PC-9 (cell line): ENCODE measurements at regions not wholly inside any gene's neighbourhood (a gene's known extent, or its start where the extent isn't known, plus 50 kb on each side); places are given as distances from the start of the nearest gene placed in this dataset.

ENCODE experiments used
- BruUV-seq: library from RNA; stranded (reverse); fragments of 400-500 nt; replicated peaks from 2 replicates; lab custom pipeline; 2021; lab: Mats Ljungman, UMichigan
- CTCF ChIA-PET: fragments of 300-600 bp; sonication (Branson Sonifier 250); formaldehyde crosslinking; loops from one replicate; lab custom pipeline; 2022; ENCODE audit warnings: antibody characterized with exemption; lab: Charles Lee
- POLR2A ChIA-PET: fragments of 300-600 bp; sonication (Branson Sonifier 250); formaldehyde crosslinking; loops from one replicate; lab custom pipeline; 2022; ENCODE audit warnings: antibody characterized with exemption; ENCODE audit not compliant: unreplicated experiment; lab: Charles Lee
- DNase-seq, 2 experiments: peaks; one replicate each; pipeline versions ENCODE4 v3.0.0 to v3.0.0-alpha.2; 2015 to 2022; ENCODE audit warnings: mixed read lengths in 1 of 2
- H2AFZ ChIP-seq: fragments of 200-600 bp; sonication (generic); 2 replicates; pipeline ENCODE4 v1.8.1; 2017; ENCODE audit warnings: antibody characterized with exemption
- H3F3A ChIP-seq: fragments of 200-600 bp; sonication (generic); 2 replicates; pipeline ENCODE4 v1.8.1; 2017; ENCODE audit warnings: antibody characterized with exemption, mild to moderate bottlenecking, low read depth; ENCODE audit not compliant: insufficient read depth
- H3K27ac ChIP-seq: fragments of 200-600 bp; sonication (generic); 2 replicates; pipeline ENCODE4 v1.6.1; 2016; ENCODE audit warnings: mixed run types
- H3K27me3 ChIP-seq: fragments of 200-600 bp; sonication (generic); 2 replicates; pipeline ENCODE4 v1.6.1; 2016; ENCODE audit warnings: low read depth, mixed run types; ENCODE audit not compliant: insufficient read depth
- H3K36me3 ChIP-seq: fragments of 200-600 bp; sonication (generic); 2 replicates; pipeline ENCODE4 v1.6.1; 2016; ENCODE audit warnings: low read depth, mixed run types
- H3K4me1 ChIP-seq: fragments of 200-600 bp; sonication (generic); replicated peaks from 2 replicates; pipeline ENCODE4 v1.6.1; 2016; ENCODE audit warnings: mixed run types; ENCODE audit not compliant: insufficient read depth
- H3K4me2 ChIP-seq: fragments of 200-600 bp; sonication (generic); 2 replicates; pipeline ENCODE4 v1.6.1; 2017; ENCODE audit warnings: mixed run types
- H3K4me3 ChIP-seq: fragments of 200-600 bp; sonication (generic); 2 replicates; pipeline ENCODE4 v1.6.1; 2016; ENCODE audit warnings: mixed run types
- H3K79me2 ChIP-seq: fragments of 200-600 bp; sonication (generic); 2 replicates; pipeline ENCODE4 v1.6.1; 2017; ENCODE audit warnings: low read depth, mixed run types
- H3K9me2 ChIP-seq: fragments of 200-600 bp; sonication (generic); 2 replicates; pipeline ENCODE4 v1.8.1; 2017; ENCODE audit warnings: mild to moderate bottlenecking; ENCODE audit not compliant: insufficient read depth
- H3K9me3 ChIP-seq: fragments of 200-600 bp; sonication (generic); 2 replicates; pipeline ENCODE4 v1.8.1; 2016; ENCODE audit warnings: low read depth; ENCODE audit not compliant: insufficient read depth
- H4K20me1 ChIP-seq: fragments of 200-600 bp; sonication (generic); 2 replicates; pipeline ENCODE4 v1.8.1; 2017; ENCODE audit not compliant: insufficient read depth
- CTCF ChIP-seq: fragments of 200-600 bp; sonication (generic); conservative IDR thresholded peaks from 2 replicates; pipeline ENCODE4 v1.6.1; 2017; ENCODE audit warnings: mixed run types, antibody characterized with exemption, mild to moderate bottlenecking, moderate library complexity
- EZH2 ChIP-seq: fragments of 200-600 bp; sonication (generic); IDR thresholded peaks from 2 replicates; pipeline ENCODE4 v1.8.0; 2017; ENCODE audit warnings: antibody characterized with exemption, low read depth
- intact Hi-C: fragments of 100-400 bp; cut with micrococcal nuclease; formaldehyde crosslinking; loops from one replicate; pipeline ENCODE4 v1.10.0; 2022; ENCODE audit not compliant: unreplicated experiment

GRCh38 chr10:128642502-128642901 lies 516.3 kb upstream of the MKI67 start:
- Histone ChIP-seq H3K9me3 (no peaks in the 10 kb centered on the region), H3K9me2 (no peaks in the 10 kb centered on the region), H3K27me3 (no peaks in the 10 kb centered on the region), H3K79me2 (no peaks in the 10 kb centered on the region), H3K4me3 (no peak overlapping the region), H3K4me1 (no peaks in the 10 kb centered on the region), H4K20me1 (no peaks in the 10 kb centered on the region), H3F3A (no peaks in the 10 kb centered on the region), H3K4me2 (no peak overlapping the region), H2AFZ (no peak overlapping the region), H3K27ac (no peak overlapping the region), H3K36me3 (no peaks in the 10 kb centered on the region)
- TF ChIP-seq CTCF, result no peak
- TF ChIP-seq EZH2, result no peak
- DNase-seq, result no peak
- POLR2A ChIA-PET, result no interaction called here
- CTCF ChIA-PET, result no interaction called here
- BruUV-seq, result no TSS peak
- intact Hi-C loops, result no loop called here

GRCh38 chr10:128643658-128644057 lies 517.4 kb upstream of the MKI67 start:
- CTCF ChIA-PET, result no interaction called here
- intact Hi-C loops, result no loop called here
- no peak overlapping the region for H2AFZ ChIP-seq
- no peak overlapping the region for H3K4me2 ChIP-seq
- TF ChIP-seq EZH2, result no peak
- no peak for TF ChIP-seq CTCF
- no peaks in the 10 kb centered on the region for H3K9me2 ChIP-seq
- no peaks in the 10 kb centered on the region for H4K20me1 ChIP-seq
- H3K79me2 ChIP-seq, result no peaks in the 10 kb centered on the region
- no peaks in the 10 kb centered on the region for H3K36me3 ChIP-seq
- POLR2A ChIA-PET, result interaction anchor here (0.6 kb wide), 1 partner anchor 10 kb away, joined by 3 read pairs; no protein-coding TSS in a partner anchor
- BruUV-seq, result no TSS peak
- H3K27me3 ChIP-seq, result no peaks in the 10 kb centered on the region
- H3K4me1 ChIP-seq, result no peaks in the 10 kb centered on the region
- H3K4me3 ChIP-seq, result no peak overlapping the region
- DNase-seq, result no peak
- H3K9me3 ChIP-seq, result no peaks in the 10 kb centered on the region
- H3K27ac ChIP-seq, result no peak overlapping the region
- no peaks in the 10 kb centered on the region for H3F3A ChIP-seq

DNA sequence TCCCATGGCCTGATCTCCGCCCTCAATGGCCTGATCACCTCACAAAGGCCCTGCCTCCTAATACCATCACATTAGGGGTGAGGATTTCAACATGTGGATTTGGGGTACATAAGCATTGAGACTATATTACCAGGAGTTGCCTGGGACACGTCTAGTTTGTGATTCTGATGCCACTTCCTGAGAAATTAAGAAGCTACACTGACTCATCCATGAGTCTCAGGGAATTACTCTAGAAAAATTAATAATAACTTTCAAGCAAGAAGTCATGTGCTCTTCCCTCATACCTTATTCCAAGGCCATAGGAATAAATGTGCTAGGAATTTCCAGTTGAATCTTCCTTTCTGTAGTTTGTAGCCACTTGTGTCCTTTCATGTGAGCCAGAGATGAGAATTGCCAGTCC lies 519.3 kb upstream of the MKI67 start:
- Histone ChIP-seq H3K79me2 (no peaks in the 10 kb centered on the region), H2AFZ (no peak overlapping the region), H3K4me1 (no peaks in the 10 kb centered on the region), H3K4me2 (no peak overlapping the region), H3F3A (no peaks in the 10 kb centered on the region), H3K9me3 (no peaks in the 10 kb centered on the region), H3K27me3 (no peaks in the 10 kb centered on the region), H3K36me3 (no peaks in the 10 kb centered on the region), H3K27ac (no peak overlapping the region), H4K20me1 (no peaks in the 10 kb centered on the region), H3K9me2 (no peaks in the 10 kb centered on the region), H3K4me3 (no peak overlapping the region)
- CTCF ChIA-PET, result no interaction called here
- no peak for TF ChIP-seq EZH2
- no peak for TF ChIP-seq CTCF
- POLR2A ChIA-PET, result no interaction called here
- no peak for DNase-seq
- BruUV-seq, result no TSS peak
- intact Hi-C loops, result no loop called here
